Heart left ventricle (tissue), 16 donors: ENCODE measurements at regions not wholly inside any gene's neighbourhood (a gene's known extent, or its start where the extent isn't known, plus 50 kb on each side); places are given as distances from the start of the nearest gene placed in this dataset.

Experiments used
- ATAC-seq, 4 donors: fragments of 200-7000 bp; cut with Tn5 transposase; one replicate each; pipeline ENCODE4 v1.9.1; 2020 to 2022; ENCODE audit warnings: moderate library complexity in 4 of 4, mild to moderate bottlenecking in 3 of 4, moderate number of reproducible peaks in 1 of 4
- DNase-seq, 5 donors: peaks; one replicate each; pipeline ENCODE4 v3.0.0-alpha.2; 2020
- H3K27ac ChIP-seq, 12 donors: fragments of 200-600 bp; sonication (generic) in 4 of 12; one replicate each; pipeline versions ENCODE4 v1.5.0 to v1.8.0; 2016 to 2022; ENCODE audit warnings: mild to moderate bottlenecking in 2 of 12
- H3K27me3 ChIP-seq, 9 donors: fragments of 200-600 bp; sonication (generic) in 2 of 9; one replicate each; pipeline versions ENCODE4 v1.5.1 to v1.8.0; 2016 to 2022; ENCODE audit warnings: mild to moderate bottlenecking in 3 of 9
- H3K36me3 ChIP-seq, 9 donors: fragments of 200-600 bp; sonication (generic) in 2 of 9; one replicate each; pipeline versions ENCODE4 v1.5.0 to v1.8.0; 2018 to 2022; ENCODE audit warnings: mild to moderate bottlenecking in 2 of 9
- H3K4me1 ChIP-seq, 12 donors: fragments of 200-600 bp; sonication (generic) in 4 of 12; one replicate each; pipeline versions ENCODE4 v1.5.0 to v1.8.0; 2016 to 2022; ENCODE audit warnings: mild to moderate bottlenecking in 3 of 12
- H3K4me3 ChIP-seq, 12 donors: fragments of 200-600 bp; sonication (generic) in 4 of 12; one replicate each; pipeline versions ENCODE4 v1.5.0 to v1.8.0; 2017 to 2022; ENCODE audit warnings: mild to moderate bottlenecking in 9 of 12, moderate library complexity in 4 of 12
- H3K9me3 ChIP-seq, 12 donors: fragments of 200-600 bp; sonication (generic) in 4 of 12; one replicate each; pipeline versions ENCODE4 v1.5.0 to v1.8.0; 2016 to 2022; ENCODE audit warnings: mild to moderate bottlenecking in 1 of 12
- CTCF ChIP-seq, 12 donors: fragments of 200-600 bp; sonication (generic) in 4 of 12; IDR thresholded peaks; one replicate each; pipeline versions ENCODE4 v1.5.0 to v1.8.0; 2018 to 2022; ENCODE audit warnings: antibody characterized with exemption in 12 of 12, mild to moderate bottlenecking in 5 of 12
- POLR2A ChIP-seq, 2 donors: fragments of 450-650 bp; IDR thresholded peaks; one replicate each; pipeline ENCODE4 v1.6.1; 2017; ENCODE audit warnings: antibody characterized with exemption in 2 of 2, mild to moderate bottlenecking in 2 of 2, moderate library complexity in 2 of 2
- WGBS, 4 donors: extraction: QIAGEN DNeasy Blood & Tissue Kit in 2 of 4; methylation state at CpG; one replicate each; pipeline versions ENCODE4 v1.1.5 to v1.1.7; 2013 to 2018; 5-methylcytosine and 5-hydroxymethylcytosine counted together
- intact Hi-C, 10 donors: fragments of 100-400 bp; cut with DNase I; formaldehyde crosslinking; loops; one replicate each; pipeline versions ENCODE4 v1.11.1 to v1.14.2; 2022
- donor health status: ischemic (EF 13 %, LVEDD 7.1; RV severe dilation, severe dysfunction).
- donor health status: healthy with polysubstance abuse.
- donor health status: DM: no; HTN: yes; CAD: no.
- donor health status: DM: no; HTN: no; CAD: no.
- donor health status: ischemic (EF 25% LVEDD 6.9; RV normal size, moderate dysfunction).
- donor health status: ischemic (EF 25% LVEDD 5.7; RV mildly dilated, moderate dysfunction).
- donor health status: healthy.
- donor health status: DM: yes; HTN: yes; CAD: no.
- donor health status: ischemic (EF 35%, LVEDD 5.7; RV mildly dilated, moderate dysfunction).
- donor health status: nonischemic (EF 11% LVEDD 7.7; RV severe dilation, severe dysfunction).
- donor health status: DM: yes; HTN: yes; CAD: no.
- donor health status: PGD.
- donor health status: ischemic (EF 29% LVEDD 5.4; RV normal size, mild dysfunction).
- donor health status: nonischemic (EF 23%, LVEDD 6.1; RV moderate dilation, normal function).

GRCh38 chr1:187197685-187198084, 368.9 kb downstream of the PLA2G4A start:
- H3K36me3 ChIP-seq, result no peaks in the 10 kb centered on the region
- DNase-seq (no peak), ATAC-seq (no peak)
- H3K27ac ChIP-seq, result no peak overlapping the region
- H3K4me3 ChIP-seq, result no peak overlapping the region
- intact Hi-C loops, result no loop called here
- no peaks in the 10 kb centered on the region for H3K4me1 ChIP-seq
- H3K9me3 ChIP-seq, result peaks cover 0 to 7% (median 0%) of the 10 kb centered on the region in 12 donors
- no peak for TF ChIP-seq CTCF (IDR thresholded peaks at IDR 0.05)
- TF ChIP-seq POLR2A (IDR thresholded peaks at IDR 0.05), result no peak
- H3K27me3 ChIP-seq, result no peaks in the 10 kb centered on the region

GRCh38 chr1:187203257-187203656, 374.5 kb downstream of the PLA2G4A start:
- ATAC-seq (no peak), DNase-seq (no peak)
- no peak for TF ChIP-seq CTCF (IDR thresholded peaks at IDR 0.05)
- TF ChIP-seq POLR2A (IDR thresholded peaks at IDR 0.05), result no peak
- intact Hi-C loops, result no loop called here
- no peak overlapping the region for H3K27ac ChIP-seq
- no peaks in the 10 kb centered on the region for H3K36me3 ChIP-seq
- 89 to 94% (median 93%) methylated on average over 5 of the region's 5 CpGs for WGBS, 4 donors
- H3K4me1 ChIP-seq, result no peaks in the 10 kb centered on the region
- H3K27me3 ChIP-seq, result no peaks in the 10 kb centered on the region
- H3K4me3 ChIP-seq, result no peak overlapping the region
- H3K9me3 ChIP-seq, result peaks cover 0 to 4% (median 0%) of the 10 kb centered on the region in 12 donors

GRCh38 chr1:187212377-187212776, 383.6 kb downstream of the PLA2G4A start:
- no peaks in the 10 kb centered on the region for H3K36me3 ChIP-seq
- H3K9me3 ChIP-seq, result peaks cover 0 to under 1% (median 0%) of the 10 kb centered on the region in 12 donors
- intact Hi-C loops, result no loop called here
- no peak for TF ChIP-seq POLR2A (IDR thresholded peaks at IDR 0.05)
- no peak for TF ChIP-seq CTCF (IDR thresholded peaks at IDR 0.05)
- no peak overlapping the region for H3K4me3 ChIP-seq
- no peaks in the 10 kb centered on the region for H3K4me1 ChIP-seq
- DNase-seq (no peak), ATAC-seq (no peak)
- no peaks in the 10 kb centered on the region for H3K27me3 ChIP-seq
- no peak overlapping the region for H3K27ac ChIP-seq
- WGBS, 4 donors, result 69 to 84% (median 75%) methylated on average over 2 of the region's 2 CpGs

- no peak for TF ChIP-seq POLR2A (IDR thresholded peaks at IDR 0.05)
- TF ChIP-seq CTCF (IDR thresholded peaks at IDR 0.05), result no peak
- Histone ChIP-seq H3K4me3 (no peak overlapping the region), H3K27me3 (no peaks in the 10 kb centered on the region), H3K9me3 (peaks cover 0 to 7% (median 0%) of the 10 kb centered on the region in 12 donors), H3K4me1 (no peaks in the 10 kb centered on the region), H3K36me3 (no peaks in the 10 kb centered on the region), H3K27ac (no peak overlapping the region)
- 45 to 92% (median 55%) methylated on average over 2 of the region's 2 CpGs for WGBS, 4 donors
- no peak for ATAC-seq
- DNase-seq, result no peak
- intact Hi-C loops, result no loop called here
Measured at GRCh38 chr1:187226396-187226795, 397.6 kb downstream of the PLA2G4A start.
